ENCODE measurements at regions not wholly inside any gene's neighbourhood (a gene's known extent, or its start where the extent isn't known, plus 50 kb on each side); places are given as distances from the start of the nearest gene placed in this dataset.
"Not testable (repeated sequence)": the region's sequence is repeated elsewhere in the genome, so short reads cannot be mapped to it uniquely, and the experiment has no call there.

GRCh38 chr11:33457948-33458347 lies 200.8 kb downstream of the HIPK3 start:
- DNase-seq, result no peak

- DNase-seq, result no peak
Observed at GRCh38 chr11:33455867-33456463, 198.8 kb downstream of the HIPK3 start.

GRCh38 chr11:33454264-33454663 lies 197.1 kb downstream of the HIPK3 start:
- DNase-seq, result no peak

- peak; percentile 94 for DNase-seq
Observed at GRCh38 chr11:33452836-33453624, 195.8 kb downstream of the HIPK3 start.

GRCh38 chr11:33451364-33451763 lies 194.2 kb downstream of the HIPK3 start:
- no peak for DNase-seq

GRCh38 chr11:33449798-33450197 lies 192.6 kb downstream of the HIPK3 start:
- peak; percentile 75 for DNase-seq

GRCh38 chr11:33448461-33449130 lies 191.4 kb downstream of the HIPK3 start:
- DNase-seq, result peak; percentile 58

GRCh38 chr11:33445761-33446161 lies 188.6 kb downstream of the HIPK3 start:
- peak; percentile 92 for DNase-seq

GRCh38 chr11:33444835-33445594 lies 187.8 kb downstream of the HIPK3 start:
- peak; percentile 44 for DNase-seq

- no peak for DNase-seq
Observed at GRCh38 chr11:33443684-33444083, 186.5 kb downstream of the HIPK3 start.

- no peak for DNase-seq
Observed at GRCh38 chr11:33438301-33438700, 181.1 kb downstream of the HIPK3 start.

GRCh38 chr11:33437529-33437928 lies 180.3 kb downstream of the HIPK3 start:
- DNase-seq, result no peak

GRCh38 chr11:33435216-33435615 lies 178.0 kb downstream of the HIPK3 start:
- no peak for DNase-seq

- no peak for DNase-seq
Observed at GRCh38 chr11:33434294-33434693, 177.1 kb downstream of the HIPK3 start.

GRCh38 chr11:33428435-33428834 lies 171.3 kb downstream of the HIPK3 start:
- DNase-seq, result not testable (repeated sequence)

GRCh38 chr11:33420959-33421566 lies 163.9 kb downstream of the HIPK3 start:
- peak; percentile 14 for DNase-seq

GRCh38 chr11:33419924-33420323 lies 162.7 kb downstream of the HIPK3 start:
- peak; percentile 32 for DNase-seq

GRCh38 chr11:33417121-33417520 lies 159.9 kb downstream of the HIPK3 start:
- no peak for DNase-seq

- peak; percentile 74 for DNase-seq
Observed at GRCh38 chr11:33413301-33413700, 156.1 kb downstream of the HIPK3 start.

GRCh38 chr11:33412241-33412640 lies 155.1 kb downstream of the HIPK3 start:
- no peak for DNase-seq

- DNase-seq, result no peak
Observed at GRCh38 chr11:33411751-33412150, 154.6 kb downstream of the HIPK3 start.

GRCh38 chr11:33410086-33410765 lies 153.0 kb downstream of the HIPK3 start:
- DNase-seq, result no peak
